ENCODE measurements at regions not wholly inside any gene's neighbourhood (a gene's known extent, or its start where the extent isn't known, plus 50 kb on each side); places are given as distances from the start of the nearest gene placed in this dataset.

GRCh38 chr2:3108710-3109702 is 268.6 kb downstream of the EIPR1 start:
- TF ChIP-seq EZH2 (IDR thresholded peaks at IDR 0.05; ENCODE audit: borderline replicate concordance, low read depth, low read length) (no peak), ZNF146 (CRISPR knock-in tag; IDR thresholded peaks at IDR 0.05; ENCODE audit: unreplicated experiment) (no peak), NFXL1 (CRISPR knock-in tag; IDR thresholded peaks at IDR 0.05) (no peak), NR1H2 (CRISPR knock-in tag; IDR thresholded peaks at IDR 0.05) (no peak), ZNF384 (IDR thresholded peaks at IDR 0.05; ENCODE audit: low read depth, low read length) (no peak), ATF3 (IDR thresholded peaks at IDR 0.05) (no peak), ATF3 (CRISPR knock-in tag; conservative IDR thresholded peaks at IDR 0.05) (no peak), MXI1 (IDR thresholded peaks at IDR 0.05; ENCODE audit: low read depth, low read length) (no peak), EP300 (IDR thresholded peaks at IDR 0.05; ENCODE audit: low read length) (no peak), SMAD4 (CRISPR knock-in tag; conservative IDR thresholded peaks at IDR 0.05) (no peak), ZBTB7A (IDR thresholded peaks at IDR 0.05; ENCODE audit: borderline replicate concordance, control insufficient read depth, low read depth, low read length) (no peak), CHD2 (IDR thresholded peaks at IDR 0.05; ENCODE audit: low read depth, low read length) (no peak), KDM4B (IDR thresholded peaks at IDR 0.05; ENCODE audit: borderline replicate concordance in 2 of 2, low read depth in 1 of 2) (no peak)
- TF ChIP-seq, protein P1, sequence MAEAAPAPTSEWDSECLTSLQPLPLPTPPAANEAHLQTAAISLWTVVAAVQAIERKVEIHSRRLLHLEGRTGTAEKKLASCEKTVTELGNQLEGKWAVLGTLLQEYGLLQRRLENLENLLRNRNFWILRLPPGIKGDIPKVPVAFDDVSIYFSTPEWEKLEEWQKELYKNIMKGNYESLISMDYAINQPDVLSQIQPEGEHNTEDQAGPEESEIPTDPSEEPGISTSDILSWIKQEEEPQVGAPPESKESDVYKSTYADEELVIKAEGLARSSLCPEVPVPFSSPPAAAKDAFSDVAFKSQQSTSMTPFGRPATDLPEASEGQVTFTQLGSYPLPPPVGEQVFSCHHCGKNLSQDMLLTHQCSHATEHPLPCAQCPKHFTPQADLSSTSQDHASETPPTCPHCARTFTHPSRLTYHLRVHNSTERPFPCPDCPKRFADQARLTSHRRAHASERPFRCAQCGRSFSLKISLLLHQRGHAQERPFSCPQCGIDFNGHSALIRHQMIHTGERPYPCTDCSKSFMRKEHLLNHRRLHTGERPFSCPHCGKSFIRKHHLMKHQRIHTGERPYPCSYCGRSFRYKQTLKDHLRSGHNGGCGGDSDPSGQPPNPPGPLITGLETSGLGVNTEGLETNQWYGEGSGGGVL (CRISPR knock-in tag; IDR thresholded peaks at IDR 0.05), result no peak
- TF ChIP-seq, protein P2, sequence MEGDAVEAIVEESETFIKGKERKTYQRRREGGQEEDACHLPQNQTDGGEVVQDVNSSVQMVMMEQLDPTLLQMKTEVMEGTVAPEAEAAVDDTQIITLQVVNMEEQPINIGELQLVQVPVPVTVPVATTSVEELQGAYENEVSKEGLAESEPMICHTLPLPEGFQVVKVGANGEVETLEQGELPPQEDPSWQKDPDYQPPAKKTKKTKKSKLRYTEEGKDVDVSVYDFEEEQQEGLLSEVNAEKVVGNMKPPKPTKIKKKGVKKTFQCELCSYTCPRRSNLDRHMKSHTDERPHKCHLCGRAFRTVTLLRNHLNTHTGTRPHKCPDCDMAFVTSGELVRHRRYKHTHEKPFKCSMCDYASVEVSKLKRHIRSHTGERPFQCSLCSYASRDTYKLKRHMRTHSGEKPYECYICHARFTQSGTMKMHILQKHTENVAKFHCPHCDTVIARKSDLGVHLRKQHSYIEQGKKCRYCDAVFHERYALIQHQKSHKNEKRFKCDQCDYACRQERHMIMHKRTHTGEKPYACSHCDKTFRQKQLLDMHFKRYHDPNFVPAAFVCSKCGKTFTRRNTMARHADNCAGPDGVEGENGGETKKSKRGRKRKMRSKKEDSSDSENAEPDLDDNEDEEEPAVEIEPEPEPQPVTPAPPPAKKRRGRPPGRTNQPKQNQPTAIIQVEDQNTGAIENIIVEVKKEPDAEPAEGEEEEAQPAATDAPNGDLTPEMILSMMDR (IDR thresholded peaks at IDR 0.05 in 2 of 3, conservative IDR thresholded peaks at IDR 0.05 in 1 of 3; ENCODE audit: insufficient read depth in 2 of 3, low read depth in 1 of 3, low read length in 3 of 3), result no peak

Data from K562 (cell line).